ENCODE measurements at regions not wholly inside any gene's neighbourhood (a gene's known extent, or its start where the extent isn't known, plus 50 kb on each side); places are given as distances from the start of the nearest gene placed in this dataset.

- TF ChIP-seq CTCF (IDR thresholded peaks at IDR 0.05) (no peak), POLR2A (IDR thresholded peaks at IDR 0.05; ENCODE audit: low read depth) (no peak)
Observed at GRCh38 chr6:101080597-101080996, 199.5 kb upstream of the ASCC3 start.
